ENCODE measurements at regions not wholly inside any gene's neighbourhood (a gene's known extent, or its start where the extent isn't known, plus 50 kb on each side); places are given as distances from the start of the nearest gene placed in this dataset.

- TF ChIP-seq SP1 (IDR thresholded peaks at IDR 0.05; ENCODE audit: low read depth, low read length) (no peak), CTCF (IDR thresholded peaks at IDR 0.05 in 2 of 3, conservative IDR thresholded peaks at IDR 0.05 in 1 of 3; ENCODE audit: control insufficient read depth in 2 of 3, extremely low read depth in 1 of 3, insufficient read depth in 1 of 3, low read depth in 3 of 3, low read length in 3 of 3) (no peak), E4F1 (IDR thresholded peaks at IDR 0.05; ENCODE audit: borderline replicate concordance, partially characterized antibody) (no peak), EP300 (IDR thresholded peaks at IDR 0.05; ENCODE audit: borderline replicate concordance in 1 of 2, control insufficient read depth in 1 of 2, low read depth in 2 of 2, low read length in 2 of 2) (no peak), HDAC6 (IDR thresholded peaks at IDR 0.05; ENCODE audit: unreplicated experiment) (no peak), POLR2A (IDR thresholded peaks at IDR 0.05; ENCODE audit: low read depth, low read length) (no peak), CREM (IDR thresholded peaks at IDR 0.05; ENCODE audit: low read depth) (no peak), SIN3A (IDR thresholded peaks at IDR 0.05; ENCODE audit: low read depth, low read length) (no peak)
These were observed 400.3 kb downstream of the CADM1 start for GRCh38 chr11:115103921-115104320.

Data from GM12878 (cell line).